ENCODE measurements at regions not wholly inside any gene's neighbourhood (a gene's known extent, or its start where the extent isn't known, plus 50 kb on each side); places are given as distances from the start of the nearest gene placed in this dataset.

DNA sequence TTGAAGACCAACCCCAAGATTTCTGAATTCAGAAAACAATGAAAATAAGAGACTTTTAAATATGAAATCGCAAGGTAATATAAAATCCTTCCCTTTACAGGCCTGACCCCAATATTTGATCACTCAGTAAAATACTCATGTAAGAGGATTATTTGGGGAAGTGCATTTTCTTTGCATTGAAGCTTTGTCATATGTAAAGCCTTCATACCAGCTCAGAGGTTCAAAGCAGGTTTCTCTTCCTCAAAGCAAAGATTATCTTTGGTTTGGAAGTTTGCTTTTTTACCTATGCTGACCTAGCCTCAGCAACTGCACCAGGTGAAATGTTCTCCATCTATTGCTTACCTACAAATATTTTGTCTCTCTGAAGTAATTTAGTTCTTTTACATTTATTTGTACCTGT is 106.5 kb upstream of the PARP8 start:
- Histone ChIP-seq H4K91ac (ENCODE audit: insufficient read length, low read depth, low read length) (no peak overlapping the region), H2BK15ac (ENCODE audit: low read depth, low read length) (no peak overlapping the region), H3K79me1 (ENCODE audit: insufficient read depth, low read depth, low read length, poor library complexity, severe bottlenecking) (no peaks in the 10 kb centered on the region), H2BK5ac (ENCODE audit: insufficient read length, low read length) (no peak overlapping the region), H2AFZ (ENCODE audit: low read length) (no peak overlapping the region), H3K9me3 (ENCODE audit: control insufficient read depth, low read depth, low read length) (no peaks in the 10 kb centered on the region), H3K23me2 (ENCODE audit: insufficient read length, low read depth, low read length, poor library complexity, severe bottlenecking) (no peaks in the 10 kb centered on the region), H3K79me2 (ENCODE audit: insufficient read depth, low read length) (no peaks in the 10 kb centered on the region; the same call in 1 of the 2 replicates), H3T11ph (ENCODE audit: low read length) (no peak overlapping the region), H2BK12ac (ENCODE audit: insufficient read length, low read depth, low read length) (no peak overlapping the region), H2BK20ac (ENCODE audit: low read depth, low read length, poor library complexity, severe bottlenecking) (no peak overlapping the region), H3K14ac (ENCODE audit: insufficient read depth, low read length) (no peak overlapping the region), H3K18ac (ENCODE audit: insufficient read length, low read depth, low read length) (no peak overlapping the region), H3K4ac (ENCODE audit: low read depth, low read length) (no peak overlapping the region), H4K5ac (ENCODE audit: insufficient read length, low read depth, low read length) (no peak overlapping the region), H3K4me2 (ENCODE audit: insufficient read depth, insufficient read length, low read length) (no peak overlapping the region), H3K9ac (ENCODE audit: extremely low read depth, insufficient read length, low read length) (no peak overlapping the region), H3K4me1 (ENCODE audit: insufficient read depth, low read length) (no peaks in the 10 kb centered on the region), H4K20me1 (ENCODE audit: control insufficient read depth, insufficient read depth, insufficient read length) (no peaks in the 10 kb centered on the region), H2BK120ac (ENCODE audit: low read depth, low read length, poor library complexity, severe bottlenecking) (no peak overlapping the region), H3K27ac (ENCODE audit: insufficient read length, low read depth, low read length) (no peak overlapping the region), H3K23ac (ENCODE audit: insufficient read length, low read depth, low read length) (no peak overlapping the region), H3K56ac (ENCODE audit: insufficient read length, low read depth, low read length) (no peak overlapping the region), H2AK5ac (ENCODE audit: insufficient read length, low read length) (no peak overlapping the region), H3K27me3 (ENCODE audit: insufficient read depth, low read length) (no peaks in the 10 kb centered on the region), H4K8ac (replicated peaks; ENCODE audit: insufficient read length, low read depth, low read length) (no peak overlapping the region)
- DNase-seq: no peak
- Mint-ChIP-seq H3K9me3 (no peaks in the 10 kb centered on the region), H3K27me3 (ENCODE audit: low read depth) (no peaks in the 10 kb centered on the region), H3K27ac (peak overlapping the region in 1 of 3 experiments; percentile 35; a peak in 1 of 7 replicates), H3K4me1 (no peaks in the 10 kb centered on the region), H3K4me3 (no peak overlapping the region), H3K36me3 (ENCODE audit: insufficient read depth in 1 of 3, low read depth in 3 of 3) (no peaks in the 10 kb centered on the region)
- TF ChIP-seq, protein P1, sequence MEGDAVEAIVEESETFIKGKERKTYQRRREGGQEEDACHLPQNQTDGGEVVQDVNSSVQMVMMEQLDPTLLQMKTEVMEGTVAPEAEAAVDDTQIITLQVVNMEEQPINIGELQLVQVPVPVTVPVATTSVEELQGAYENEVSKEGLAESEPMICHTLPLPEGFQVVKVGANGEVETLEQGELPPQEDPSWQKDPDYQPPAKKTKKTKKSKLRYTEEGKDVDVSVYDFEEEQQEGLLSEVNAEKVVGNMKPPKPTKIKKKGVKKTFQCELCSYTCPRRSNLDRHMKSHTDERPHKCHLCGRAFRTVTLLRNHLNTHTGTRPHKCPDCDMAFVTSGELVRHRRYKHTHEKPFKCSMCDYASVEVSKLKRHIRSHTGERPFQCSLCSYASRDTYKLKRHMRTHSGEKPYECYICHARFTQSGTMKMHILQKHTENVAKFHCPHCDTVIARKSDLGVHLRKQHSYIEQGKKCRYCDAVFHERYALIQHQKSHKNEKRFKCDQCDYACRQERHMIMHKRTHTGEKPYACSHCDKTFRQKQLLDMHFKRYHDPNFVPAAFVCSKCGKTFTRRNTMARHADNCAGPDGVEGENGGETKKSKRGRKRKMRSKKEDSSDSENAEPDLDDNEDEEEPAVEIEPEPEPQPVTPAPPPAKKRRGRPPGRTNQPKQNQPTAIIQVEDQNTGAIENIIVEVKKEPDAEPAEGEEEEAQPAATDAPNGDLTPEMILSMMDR (conservative IDR thresholded peaks at IDR 0.05): no peak
- no CpG with 5 or more reads among the region's 1 CpG for WGBS (ENCODE audit: extremely low coverage, insufficient read length, low lambda C conversion rate)
